Liver (tissue), 3 donors: ENCODE measurements at regions not wholly inside any gene's neighbourhood (a gene's known extent, or its start where the extent isn't known, plus 50 kb on each side); places are given as distances from the start of the nearest gene placed in this dataset.
"Not testable (repeated sequence)": the region's sequence is repeated elsewhere in the genome, so short reads cannot be mapped to it uniquely, and the experiment has no call there.

Experiments used
- CTCF ChIP-seq: fragments of 150-350 bp; IDR thresholded peaks from 2 replicates; pipeline ENCODE4 v1.5.1; 2017; ENCODE audit warnings: improper control_type of control experiment, low read depth, low read length; ENCODE audit not compliant: missing input control
- EGR1 ChIP-seq, 2 donors: IDR thresholded peaks; 2 replicates each; pipeline ENCODE4 v1.6.1; 2016 to 2018; ENCODE audit warnings: antibody characterized with exemption in 2 of 2, low read depth in 2 of 2
- FOXA1 ChIP-seq: IDR thresholded peaks from 2 replicates; pipeline ENCODE4 v1.6.1; 2016; ENCODE audit warnings: antibody characterized with exemption
- GABPA ChIP-seq, 2 donors: IDR thresholded peaks in 1 of 2; conservative IDR thresholded peaks in 1 of 2; 2 replicates each; pipeline ENCODE4 v1.6.1; 2016; ENCODE audit warnings: antibody characterized with exemption in 2 of 2, mild to moderate bottlenecking in 1 of 2, moderate library complexity in 1 of 2
- JUND ChIP-seq, 2 donors: IDR thresholded peaks; 2 replicates each; pipeline ENCODE4 v1.6.1; 2016; ENCODE audit warnings: antibody characterized with exemption in 2 of 2
- RAD21 ChIP-seq, 2 donors: IDR thresholded peaks; 2 replicates each; pipeline ENCODE4 v1.6.1; 2016; ENCODE audit warnings: antibody characterized with exemption in 2 of 2, mild to moderate bottlenecking in 2 of 2
- TAF1 ChIP-seq: conservative IDR thresholded peaks from 2 replicates; pipeline ENCODE4 v1.6.1; 2016; ENCODE audit warnings: antibody characterized with exemption, mild to moderate bottlenecking
- YY1 ChIP-seq: IDR thresholded peaks from 2 replicates; pipeline ENCODE4 v1.6.1; 2016; ENCODE audit warnings: antibody characterized with exemption, mild to moderate bottlenecking
- ZBTB33 ChIP-seq: IDR thresholded peaks from 2 replicates; pipeline ENCODE4 v1.6.1; 2016; ENCODE audit warnings: antibody characterized with exemption
- TF ChIP-seq, protein P1 (sequence below): IDR thresholded peaks from 2 replicates; pipeline ENCODE4 v1.6.1; 2016; ENCODE audit warnings: antibody characterized with exemption, mild to moderate bottlenecking
- donor health status: healthy.
- donor health status: healthy.

DNA sequence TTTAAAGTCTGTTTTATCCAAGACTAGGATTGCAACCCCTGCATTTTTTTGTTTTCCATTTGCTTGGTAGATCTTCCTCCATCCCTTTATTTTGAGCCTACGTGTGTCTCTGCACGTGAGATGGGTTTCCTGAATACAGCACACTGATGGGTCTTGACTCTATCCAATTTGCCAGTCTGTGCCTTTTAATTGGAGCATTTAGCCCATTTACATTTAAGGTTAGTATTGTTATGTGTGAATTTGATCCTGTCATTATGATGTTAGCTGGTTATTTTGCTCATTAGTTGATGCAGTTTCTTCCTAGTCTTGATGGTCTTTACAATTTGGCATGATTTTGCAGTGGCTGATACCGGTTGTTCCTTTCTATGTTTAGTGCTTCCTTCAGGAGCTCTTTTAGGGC, 117.3 kb downstream of the MDH1 start:
- not testable (repeated sequence) for TF ChIP-seq CTCF; FOXA1; RAD21 (IDR thresholded peaks at IDR 0.05); TAF1; GABPA (IDR thresholded peaks at IDR 0.05 in 1 of 2, conservative IDR thresholded peaks at IDR 0.05 in 1 of 2); JUND (IDR thresholded peaks at IDR 0.05); YY1; EGR1 (IDR thresholded peaks at IDR 0.05; ENCODE audit: low read depth in 2 of 2); ZBTB33
- TF ChIP-seq, protein P1, sequence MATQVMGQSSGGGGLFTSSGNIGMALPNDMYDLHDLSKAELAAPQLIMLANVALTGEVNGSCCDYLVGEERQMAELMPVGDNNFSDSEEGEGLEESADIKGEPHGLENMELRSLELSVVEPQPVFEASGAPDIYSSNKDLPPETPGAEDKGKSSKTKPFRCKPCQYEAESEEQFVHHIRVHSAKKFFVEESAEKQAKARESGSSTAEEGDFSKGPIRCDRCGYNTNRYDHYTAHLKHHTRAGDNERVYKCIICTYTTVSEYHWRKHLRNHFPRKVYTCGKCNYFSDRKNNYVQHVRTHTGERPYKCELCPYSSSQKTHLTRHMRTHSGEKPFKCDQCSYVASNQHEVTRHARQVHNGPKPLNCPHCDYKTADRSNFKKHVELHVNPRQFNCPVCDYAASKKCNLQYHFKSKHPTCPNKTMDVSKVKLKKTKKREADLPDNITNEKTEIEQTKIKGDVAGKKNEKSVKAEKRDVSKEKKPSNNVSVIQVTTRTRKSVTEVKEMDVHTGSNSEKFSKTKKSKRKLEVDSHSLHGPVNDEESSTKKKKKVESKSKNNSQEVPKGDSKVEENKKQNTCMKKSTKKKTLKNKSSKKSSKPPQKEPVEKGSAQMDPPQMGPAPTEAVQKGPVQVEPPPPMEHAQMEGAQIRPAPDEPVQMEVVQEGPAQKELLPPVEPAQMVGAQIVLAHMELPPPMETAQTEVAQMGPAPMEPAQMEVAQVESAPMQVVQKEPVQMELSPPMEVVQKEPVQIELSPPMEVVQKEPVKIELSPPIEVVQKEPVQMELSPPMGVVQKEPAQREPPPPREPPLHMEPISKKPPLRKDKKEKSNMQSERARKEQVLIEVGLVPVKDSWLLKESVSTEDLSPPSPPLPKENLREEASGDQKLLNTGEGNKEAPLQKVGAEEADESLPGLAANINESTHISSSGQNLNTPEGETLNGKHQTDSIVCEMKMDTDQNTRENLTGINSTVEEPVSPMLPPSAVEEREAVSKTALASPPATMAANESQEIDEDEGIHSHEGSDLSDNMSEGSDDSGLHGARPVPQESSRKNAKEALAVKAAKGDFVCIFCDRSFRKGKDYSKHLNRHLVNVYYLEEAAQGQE: not testable (repeated sequence)
